ENCODE measurements at regions not wholly inside any gene's neighbourhood (a gene's known extent, or its start where the extent isn't known, plus 50 kb on each side); places are given as distances from the start of the nearest gene placed in this dataset.
A peak's percentile ranks its signal among the peaks of the same experiment; 100 is the strongest.
"Not testable (repeated sequence)": the region's sequence is repeated elsewhere in the genome, so short reads cannot be mapped to it uniquely, and the experiment has no call there.

DNA sequence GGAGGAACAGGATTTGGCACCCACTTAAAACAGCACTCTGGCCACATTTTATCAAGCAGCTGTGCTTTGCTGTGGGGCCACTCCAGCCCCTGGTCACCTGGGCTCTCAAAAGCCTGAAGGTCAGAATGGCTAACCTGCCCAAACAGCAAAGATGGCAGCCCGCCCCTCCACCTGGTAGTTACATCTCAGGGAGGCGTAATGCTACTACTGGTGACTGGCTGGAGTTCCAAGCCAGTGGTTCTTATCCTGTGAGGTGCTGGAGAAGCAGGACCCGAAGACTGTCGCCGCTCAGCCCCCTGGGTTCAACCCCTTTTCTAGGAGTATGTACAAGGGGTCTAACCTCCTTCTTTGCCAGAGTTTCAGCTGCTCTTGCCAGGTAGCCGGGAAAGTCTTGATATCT lies 467.4 kb upstream of the FOXG1 start:
- no peak for DNase-seq

DNA sequence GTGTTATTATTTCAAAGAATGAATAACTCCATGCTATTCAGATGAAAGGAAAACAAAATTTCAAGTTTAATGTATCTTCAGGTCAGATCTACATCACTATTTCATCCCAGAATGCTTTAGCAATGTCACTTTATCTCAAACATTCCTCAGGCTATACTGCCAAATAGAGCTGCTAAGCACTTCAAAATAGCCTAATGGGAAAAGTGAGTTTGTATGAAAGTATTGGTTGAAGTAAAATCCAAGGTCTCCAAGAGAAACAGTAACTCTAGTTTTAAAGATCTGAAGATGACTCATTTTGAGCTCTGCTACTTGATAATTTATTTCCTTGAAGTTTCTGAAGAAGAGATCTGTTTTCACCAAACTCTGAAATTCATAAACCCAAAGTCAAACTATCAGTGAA lies 466.2 kb upstream of the FOXG1 start:
- DNase-seq = no peak

DNA sequence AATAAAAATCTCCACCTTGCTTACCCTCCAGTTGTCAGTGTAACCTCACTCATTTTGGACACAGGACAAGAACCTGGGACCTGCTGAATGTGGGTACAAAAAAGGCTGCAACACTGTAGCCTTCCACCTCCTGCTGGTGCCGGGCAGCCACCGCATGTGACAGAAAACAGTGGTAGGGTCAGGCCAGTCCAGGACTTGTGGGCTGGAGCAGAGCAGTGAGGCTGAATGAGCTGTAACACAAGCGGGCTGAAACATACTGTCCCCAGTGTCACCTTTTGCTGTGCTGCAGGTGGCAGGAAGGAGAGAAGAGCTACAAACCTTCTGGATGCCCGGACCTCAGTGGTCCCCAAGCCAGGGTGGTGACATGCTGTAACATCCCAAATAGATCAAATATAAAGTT lies 465.4 kb upstream of the FOXG1 start:
- DNase-seq = no peak

DNA sequence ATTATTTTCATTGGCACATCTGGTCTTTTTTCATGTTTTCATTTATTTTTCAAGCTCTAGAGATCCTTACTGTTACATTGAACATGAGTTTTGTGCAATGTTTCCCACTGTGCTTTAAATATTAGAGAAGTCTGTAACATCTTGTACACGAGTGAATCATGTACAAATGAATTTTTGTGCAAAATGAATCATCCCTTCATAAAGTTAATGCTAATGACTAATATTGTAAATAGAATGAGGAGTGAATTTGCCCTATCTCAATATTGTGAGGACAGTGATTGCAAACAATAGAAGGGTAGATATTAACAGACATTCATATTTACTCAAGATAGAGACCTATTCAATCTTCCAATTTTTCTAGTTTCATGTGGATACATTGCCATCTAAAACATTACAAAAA lies 463.3 kb upstream of the FOXG1 start:
- no peak for DNase-seq

DNA sequence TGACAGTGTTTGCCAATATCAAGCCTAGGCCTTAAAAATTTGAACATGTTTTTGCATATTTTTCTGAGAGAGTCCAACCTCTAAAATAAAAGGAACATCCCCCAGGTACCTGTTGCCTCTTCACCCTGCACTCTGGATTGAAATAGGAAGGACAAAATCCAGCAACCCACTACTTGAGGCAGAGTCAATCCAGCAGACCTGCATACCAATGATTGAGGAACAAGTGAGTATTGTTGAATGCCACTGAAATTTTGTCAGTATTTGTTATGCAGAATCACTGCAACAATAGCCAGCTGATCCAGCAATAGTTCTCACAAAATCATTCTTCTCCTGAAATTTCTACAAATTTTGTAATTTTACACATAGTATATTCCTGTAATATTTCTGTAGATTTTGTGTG lies 460.6 kb upstream of the FOXG1 start:
- DNase-seq = no peak

DNA sequence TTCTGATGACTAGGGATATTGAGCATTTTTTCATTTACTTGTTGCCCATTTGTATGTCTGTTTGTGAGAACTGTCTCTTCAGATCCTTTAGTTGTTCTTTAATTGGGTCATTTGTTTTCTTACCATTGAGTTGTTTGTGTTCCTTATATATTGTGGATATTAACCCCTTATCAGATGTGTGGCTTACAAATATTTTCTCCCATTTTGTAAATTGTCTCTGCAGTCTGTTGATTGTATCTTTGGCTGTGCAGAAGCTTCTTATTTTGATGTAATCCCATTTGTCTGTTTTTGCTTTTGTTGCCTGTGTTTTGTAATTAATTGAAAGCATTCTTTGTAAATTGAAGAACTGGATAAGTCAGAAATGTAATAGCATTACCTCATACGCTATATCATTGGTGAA lies 459.1 kb upstream of the FOXG1 start:
- no peak for DNase-seq

DNA sequence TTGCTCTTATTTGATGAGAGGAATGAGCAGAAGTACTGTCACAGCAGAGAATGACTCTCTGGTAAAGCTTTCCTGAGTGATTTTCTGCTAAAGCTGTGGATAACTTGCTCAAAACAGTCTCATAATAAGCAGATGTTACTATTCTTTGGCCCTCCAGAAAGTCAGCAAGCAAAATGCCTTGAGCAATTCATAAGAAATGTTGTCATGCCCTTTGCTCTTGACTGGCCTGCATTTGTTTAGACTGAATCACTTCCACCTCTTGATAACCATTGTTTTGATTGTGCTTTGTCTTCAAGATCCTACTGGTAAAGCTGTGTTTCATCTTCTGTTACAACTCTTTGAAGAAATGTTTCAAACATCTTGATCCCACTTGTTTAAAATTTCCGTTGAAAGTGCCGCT lies 457.9 kb upstream of the FOXG1 start:
- no peak for DNase-seq

DNA sequence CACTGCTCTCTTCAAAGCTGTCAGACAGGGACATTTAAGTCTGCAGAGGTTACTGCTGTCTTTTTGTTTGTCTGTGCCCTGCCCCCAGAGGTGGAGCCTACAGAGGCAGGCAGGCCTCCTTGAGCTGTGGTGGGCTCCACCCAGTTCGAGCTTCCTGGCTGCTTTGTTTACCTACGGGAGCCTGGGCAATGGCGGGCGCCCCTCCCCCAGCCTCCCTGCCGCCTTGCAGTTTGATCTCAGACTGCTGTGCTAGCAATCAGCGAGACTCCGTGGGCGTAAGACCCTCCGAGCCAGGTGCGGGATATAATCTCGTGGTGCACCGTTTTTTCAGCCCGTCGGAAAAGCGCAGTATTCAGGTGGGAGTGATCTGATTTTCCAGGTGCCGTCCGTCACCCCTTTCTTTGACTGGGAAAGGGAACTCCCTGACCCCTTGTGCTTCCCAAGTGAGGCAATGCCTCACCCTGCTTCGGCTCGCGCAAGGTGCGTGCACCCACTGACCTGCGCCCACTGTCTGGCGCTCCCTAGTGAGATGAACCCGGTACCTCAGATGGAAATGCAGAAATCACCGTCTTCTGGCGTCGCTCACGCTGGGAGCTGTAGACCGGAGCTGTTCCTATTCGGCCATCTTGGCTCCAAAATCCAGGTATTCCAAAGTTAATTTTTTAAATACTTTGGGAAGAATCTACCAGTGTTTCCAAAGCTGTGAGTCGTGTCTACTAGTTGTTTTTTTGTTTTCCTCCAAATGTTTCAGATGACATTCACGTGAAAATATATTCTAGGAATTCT lies 448.5 kb upstream of the FOXG1 start:
- DNase-seq = not testable (repeated sequence)

DNA sequence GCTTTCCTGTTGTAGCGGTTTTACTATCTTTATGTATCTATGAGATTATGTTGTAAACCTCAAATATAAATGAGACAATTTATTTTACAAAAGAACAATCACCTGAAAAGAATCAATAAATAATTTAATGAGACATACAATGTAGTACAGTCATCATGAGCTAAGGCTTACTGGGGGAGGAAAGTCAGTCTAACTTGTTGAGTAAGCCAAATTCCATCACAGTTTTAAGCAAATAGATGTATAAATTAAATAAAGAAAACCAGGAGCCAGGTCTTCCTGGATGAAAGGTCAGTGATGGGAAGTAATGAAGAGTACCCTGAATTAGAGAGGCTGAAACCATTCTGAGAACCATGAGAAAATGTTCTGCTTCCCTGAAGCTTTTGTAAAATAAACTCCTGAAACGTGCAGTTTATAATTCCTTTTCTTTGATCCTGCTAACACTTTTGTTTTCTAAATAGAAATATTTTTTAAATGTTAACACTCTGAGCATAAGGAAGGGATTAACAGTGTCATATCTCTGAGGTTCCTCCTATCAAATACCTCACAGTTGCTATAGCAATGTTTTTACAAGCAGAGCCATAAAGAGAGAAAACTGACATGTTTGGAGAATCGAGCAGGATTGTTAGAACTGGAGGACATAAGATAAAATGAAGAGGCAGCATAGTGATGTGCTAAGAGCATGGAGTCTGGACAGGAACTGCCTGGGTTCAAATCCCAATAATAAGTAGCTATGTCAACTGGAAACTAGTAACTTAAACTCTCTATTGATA lies 444.9 kb upstream of the FOXG1 start:
- no peak for DNase-seq

DNA sequence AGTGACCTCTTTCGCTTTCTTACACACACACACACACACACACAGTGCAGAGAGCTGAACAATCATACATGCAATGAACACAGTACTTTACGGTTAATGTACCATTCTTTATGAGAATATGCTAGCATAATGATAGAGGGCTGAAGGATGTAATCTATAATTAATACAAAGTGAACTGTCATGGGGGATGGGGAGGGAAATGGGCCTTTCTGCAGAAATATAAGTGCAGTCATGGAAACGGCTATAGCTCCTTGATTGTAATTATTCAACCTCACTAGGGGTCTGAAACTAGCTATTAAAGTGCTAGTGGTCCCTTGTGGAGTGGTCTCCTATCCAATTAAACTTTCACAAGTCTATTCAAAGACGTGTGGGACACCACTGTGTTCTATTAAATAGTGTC lies 443.2 kb upstream of the FOXG1 start:
- DNase-seq = no peak

DNA sequence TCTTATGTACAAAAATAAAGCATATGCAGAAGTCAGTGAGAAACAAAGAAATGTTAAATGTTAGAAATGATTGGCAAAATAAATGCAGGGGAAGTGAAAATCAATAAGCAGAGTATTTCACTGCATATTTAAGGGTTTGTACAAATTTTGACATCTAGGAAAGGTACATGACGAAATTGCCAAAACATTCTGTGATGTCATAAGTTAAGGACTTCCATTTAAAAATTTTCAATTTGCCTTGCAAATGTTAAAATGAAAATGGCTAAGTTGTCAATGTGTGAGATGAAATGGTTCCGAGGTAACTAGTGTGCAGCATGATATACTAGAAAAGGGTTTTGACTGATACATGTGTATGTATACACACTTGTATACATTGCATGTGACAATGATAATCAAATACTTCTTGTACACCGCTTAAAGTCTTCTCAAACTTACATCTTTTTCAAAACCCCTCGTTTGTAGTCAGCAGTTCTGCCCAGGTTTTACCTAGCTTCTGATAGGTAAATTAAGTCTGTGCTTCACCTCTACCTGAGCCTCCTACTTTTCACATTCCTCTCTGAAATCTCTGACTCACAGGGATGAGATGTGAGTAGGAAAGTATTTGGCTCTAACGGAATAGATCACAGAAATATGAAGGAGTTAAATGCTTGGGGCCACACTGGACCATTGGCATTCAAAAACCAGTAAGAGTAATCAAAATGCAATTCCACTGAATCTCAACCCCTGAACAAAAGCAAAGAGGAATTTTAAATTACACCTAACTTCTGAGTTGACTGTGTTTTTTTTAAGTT lies 442.4 kb upstream of the FOXG1 start:
- DNase-seq = no peak

DNA sequence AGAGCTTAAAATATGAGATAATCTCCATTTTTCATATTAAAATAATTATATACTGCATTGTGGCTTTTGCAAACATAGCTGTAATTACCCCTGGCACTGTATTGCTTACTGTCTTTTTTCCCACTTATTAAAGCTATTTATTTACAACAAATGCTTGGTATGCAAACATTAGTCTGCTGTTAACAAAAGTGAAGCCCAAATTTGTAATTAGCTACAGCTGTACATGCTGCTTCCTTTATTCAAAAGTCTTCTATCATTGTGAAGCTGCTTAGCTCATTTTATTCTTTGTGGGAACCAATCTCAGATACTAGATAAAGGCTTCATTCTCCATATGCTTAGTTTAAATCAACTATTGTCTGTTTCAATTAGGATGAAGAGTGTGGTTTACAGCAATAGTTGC lies 425.8 kb upstream of the FOXG1 start:
- DNase-seq = no peak

DNA sequence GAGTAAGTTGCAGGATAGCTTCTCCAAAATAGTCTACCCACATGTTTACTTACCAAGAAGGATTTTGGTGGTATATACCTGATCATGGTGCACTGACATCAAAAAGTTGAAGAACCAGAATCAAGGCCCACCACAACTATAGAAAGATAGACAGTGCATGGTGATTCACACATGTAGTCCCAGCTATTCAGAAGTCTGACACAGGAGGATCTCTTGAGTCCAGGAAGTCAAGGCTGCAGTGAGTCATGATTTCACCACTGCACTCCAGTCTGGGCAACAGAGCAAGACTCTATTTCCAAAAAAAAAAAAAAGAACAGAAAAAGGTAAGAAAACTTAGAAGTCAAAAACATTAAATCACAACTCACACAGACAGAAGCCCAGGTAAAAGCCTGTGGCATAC lies 422.2 kb upstream of the FOXG1 start:
- no peak for DNase-seq

DNA sequence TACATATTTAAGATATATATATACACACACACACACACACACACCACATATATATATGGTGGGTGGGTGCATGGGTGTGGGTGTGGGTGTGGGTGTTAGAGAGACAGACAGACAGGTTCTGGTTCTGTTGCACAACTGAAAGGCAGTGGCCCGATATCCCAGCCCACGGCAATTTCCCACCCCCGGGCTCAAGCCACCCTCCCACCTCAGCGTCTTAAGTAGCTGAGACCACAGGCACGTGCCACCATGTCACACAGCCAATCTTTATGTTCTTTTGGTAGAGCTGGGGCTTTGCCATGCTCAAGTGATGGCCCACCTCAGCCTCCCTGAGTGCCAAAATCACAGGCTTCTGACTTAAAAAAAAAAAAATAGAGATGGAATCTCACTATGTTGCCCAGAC lies 417.8 kb upstream of the FOXG1 start:
- DNase-seq = no peak

DNA sequence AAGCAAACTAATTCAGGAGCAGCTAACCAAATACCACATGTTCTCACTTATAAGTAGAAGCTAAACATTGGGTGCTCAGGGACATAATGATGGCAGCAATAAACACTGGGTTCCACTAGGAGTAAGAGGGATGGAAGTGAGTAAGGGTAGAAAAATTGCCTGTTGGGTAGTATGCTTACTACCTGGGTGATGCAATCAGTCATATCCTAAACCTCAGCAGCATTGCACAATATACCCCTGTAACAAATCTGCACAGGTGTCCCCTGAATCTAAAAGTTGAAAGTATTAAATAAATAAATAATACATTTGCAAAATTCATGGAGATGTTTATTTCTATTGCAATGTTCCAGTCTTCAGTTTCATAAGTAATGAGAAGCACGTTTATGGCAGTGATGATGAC lies 409.8 kb upstream of the FOXG1 start:
- DNase-seq = no peak

DNA sequence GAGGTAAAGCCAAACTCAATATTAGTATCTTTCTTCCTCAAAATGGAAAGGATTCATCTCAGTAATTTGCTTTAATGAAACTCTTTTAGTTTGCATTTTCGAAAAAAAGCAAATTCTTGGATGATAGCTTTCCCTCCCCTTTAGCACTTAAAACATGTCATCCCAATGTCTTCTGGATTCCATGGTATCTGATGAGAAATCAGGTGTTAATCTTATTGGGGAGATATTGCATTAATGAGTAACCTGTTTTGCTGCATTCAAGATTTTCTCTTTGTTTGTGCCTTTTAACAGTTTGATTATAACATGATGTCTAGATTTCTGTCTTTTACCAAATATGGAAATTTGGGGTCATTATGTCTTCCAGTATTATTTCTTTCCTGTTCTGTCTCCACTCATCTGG lies 405.1 kb upstream of the FOXG1 start:
- DNase-seq = no peak

DNA sequence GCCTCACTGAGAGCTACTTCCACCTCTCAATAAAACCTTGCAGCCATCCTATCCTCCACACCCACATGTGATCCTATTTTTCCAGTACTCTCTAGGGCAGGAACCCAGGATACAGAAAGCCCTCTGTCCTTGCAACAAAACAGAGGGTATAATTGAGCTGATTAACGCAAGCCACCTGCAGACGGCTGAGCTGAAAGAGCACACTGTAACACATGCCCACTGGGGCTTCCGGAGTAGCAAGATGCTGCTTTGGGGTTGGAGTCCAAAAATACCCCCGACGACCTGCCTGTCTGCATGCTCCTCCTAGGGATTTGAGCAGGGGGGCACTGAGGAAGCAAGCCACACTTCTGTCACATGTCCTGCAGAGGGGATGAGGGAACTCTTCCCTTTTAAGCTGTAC lies 401.1 kb upstream of the FOXG1 start:
- no peak for DNase-seq

DNA sequence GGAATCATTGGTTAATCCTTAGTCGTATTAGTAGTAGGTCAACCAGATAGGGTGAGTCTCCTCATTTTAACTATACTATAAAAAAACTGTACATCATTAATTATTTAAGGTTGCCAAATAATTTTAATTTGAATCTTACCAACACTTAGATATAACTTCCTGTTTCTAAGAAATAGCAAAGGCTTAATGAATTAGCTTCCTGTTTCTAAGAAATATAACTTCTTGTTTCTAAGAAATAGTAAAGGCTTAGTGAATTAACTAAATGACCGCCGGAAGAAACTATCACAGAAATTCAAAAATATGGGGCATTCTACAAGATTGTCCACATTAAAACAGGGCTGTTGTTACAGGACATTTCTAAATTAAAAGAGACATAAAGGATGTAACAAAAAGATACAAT lies 392.9 kb upstream of the FOXG1 start:
- no peak for DNase-seq

DNA sequence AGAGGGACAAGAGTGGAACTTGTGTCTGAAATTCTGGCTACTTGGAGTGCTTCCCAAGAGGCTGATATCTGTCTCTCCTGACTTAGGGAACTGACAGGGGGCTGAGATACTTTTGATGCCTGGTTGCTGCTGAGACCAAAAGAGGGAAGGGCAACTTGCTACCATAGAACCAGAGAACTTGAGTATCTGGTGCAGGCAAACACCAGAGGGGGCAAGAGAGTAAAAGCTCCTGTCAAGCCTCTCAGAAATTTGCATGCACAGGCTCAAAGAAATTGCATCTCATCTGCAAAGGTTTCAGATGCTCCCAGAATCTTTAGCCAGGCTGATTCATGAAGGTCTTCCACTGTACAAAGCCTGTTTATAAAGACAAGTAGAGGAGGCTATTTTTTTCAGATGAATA lies 391.3 kb upstream of the FOXG1 start:
- DNase-seq = peak; percentile 3

DNA sequence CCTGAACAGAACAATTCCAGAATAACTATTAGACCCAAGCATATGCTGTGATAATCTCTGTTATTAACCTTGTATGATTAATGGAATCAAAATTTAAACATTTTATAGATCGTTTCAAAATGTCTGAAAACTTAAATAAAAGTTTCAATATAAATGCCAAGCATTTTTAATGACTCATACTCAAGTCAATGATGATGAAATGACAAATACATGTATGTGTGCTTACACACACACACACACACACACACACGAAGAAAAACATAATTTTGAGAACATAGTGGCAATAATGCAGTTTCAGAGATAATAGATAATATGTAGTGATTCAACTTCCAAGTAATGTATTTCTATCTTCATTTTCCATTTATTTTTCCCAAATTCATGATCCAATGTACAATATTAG lies 384.9 kb upstream of the FOXG1 start:
- DNase-seq = no peak

DNA sequence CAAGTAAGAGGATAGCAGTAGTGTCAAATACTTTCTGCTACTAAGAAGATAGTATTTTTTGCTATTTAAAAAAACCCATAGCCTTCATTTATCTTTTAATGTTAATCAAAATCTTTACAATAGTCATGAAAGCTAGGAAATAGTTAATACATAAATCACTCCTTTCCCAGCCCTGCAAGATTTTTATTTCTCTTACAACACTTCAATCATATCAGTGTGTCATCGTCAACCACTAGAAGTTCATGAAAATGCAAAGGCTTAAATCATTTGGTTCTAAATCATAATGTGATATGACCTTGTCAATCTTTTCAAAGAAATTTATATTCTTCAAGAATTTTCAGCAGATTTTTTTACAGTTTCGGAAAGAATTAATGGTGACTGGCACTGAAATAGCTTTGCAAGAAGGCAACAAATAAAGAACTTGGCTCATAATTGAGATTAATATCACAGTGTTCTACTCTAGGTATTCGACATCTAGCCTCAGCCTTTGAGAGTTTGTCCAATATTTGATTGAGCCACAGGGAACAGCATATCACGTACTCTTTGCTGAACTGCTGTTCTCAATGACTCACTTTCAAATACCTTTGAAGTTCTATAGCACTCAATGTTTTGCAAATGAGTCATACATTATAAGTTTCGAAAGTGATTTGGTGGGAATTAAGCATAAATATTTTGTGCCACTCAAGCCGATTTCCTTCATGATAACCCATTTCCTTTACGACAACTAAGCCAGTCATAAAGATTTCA lies 384.0 kb upstream of the FOXG1 start:
- DNase-seq = no peak

DNA sequence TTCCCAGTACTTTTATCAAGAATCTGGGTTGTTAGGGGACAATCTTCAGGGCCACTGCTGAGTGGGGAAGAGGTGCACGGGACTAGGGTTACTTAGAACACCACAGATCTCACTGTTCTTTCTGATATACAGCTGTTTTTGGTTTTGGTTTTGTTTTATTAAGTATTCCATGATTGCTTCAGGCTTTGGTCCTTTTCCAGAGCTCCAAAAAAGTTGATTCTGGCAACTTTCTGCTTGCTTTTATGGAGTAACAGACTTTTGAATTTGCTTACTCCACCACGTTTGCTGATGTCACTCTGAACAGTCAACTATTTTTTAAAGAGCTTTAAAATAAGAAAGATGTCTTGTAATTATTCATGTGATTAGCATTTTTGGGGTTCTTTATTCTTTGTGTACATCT lies 368.1 kb upstream of the FOXG1 start:
- no peak for DNase-seq

DNA sequence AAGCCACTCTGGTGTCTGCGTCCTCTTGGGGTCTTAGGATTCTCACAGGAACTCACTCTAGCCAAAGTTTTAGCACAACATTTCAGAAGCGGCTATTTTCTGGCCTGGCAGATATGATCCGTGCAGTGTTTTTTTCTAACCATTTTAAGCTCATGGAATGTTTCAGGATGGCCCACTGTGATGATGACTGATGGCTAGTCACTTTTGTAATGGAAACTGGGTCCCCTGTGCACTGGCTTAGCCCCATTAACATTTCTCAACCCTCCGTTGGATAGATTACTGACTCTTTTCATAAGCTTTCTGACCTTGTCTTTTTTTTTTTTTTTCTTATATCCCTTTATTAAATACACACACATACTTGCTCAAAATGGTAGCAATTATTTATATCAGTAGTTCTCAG lies 364.9 kb upstream of the FOXG1 start:
- not testable (repeated sequence) for DNase-seq
